ENCODE measurements at regions not wholly inside any gene's neighbourhood (a gene's known extent, or its start where the extent isn't known, plus 50 kb on each side); places are given as distances from the start of the nearest gene placed in this dataset.

GRCh38 chr13:70634893-70635292 is 526.6 kb upstream of the KLHL1 start:
- DNase-seq (ENCODE audit: low read depth): no peak

GRCh38 chr13:70630247-70630646 is 522.0 kb upstream of the KLHL1 start:
- DNase-seq (ENCODE audit: low read depth): no peak

- DNase-seq (ENCODE audit: low read depth): no peak
Observed at GRCh38 chr13:70623239-70623638, 515.0 kb upstream of the KLHL1 start.

GRCh38 chr13:70622796-70623195 is 514.5 kb upstream of the KLHL1 start:
- no peak for DNase-seq (ENCODE audit: low read depth)

DNA sequence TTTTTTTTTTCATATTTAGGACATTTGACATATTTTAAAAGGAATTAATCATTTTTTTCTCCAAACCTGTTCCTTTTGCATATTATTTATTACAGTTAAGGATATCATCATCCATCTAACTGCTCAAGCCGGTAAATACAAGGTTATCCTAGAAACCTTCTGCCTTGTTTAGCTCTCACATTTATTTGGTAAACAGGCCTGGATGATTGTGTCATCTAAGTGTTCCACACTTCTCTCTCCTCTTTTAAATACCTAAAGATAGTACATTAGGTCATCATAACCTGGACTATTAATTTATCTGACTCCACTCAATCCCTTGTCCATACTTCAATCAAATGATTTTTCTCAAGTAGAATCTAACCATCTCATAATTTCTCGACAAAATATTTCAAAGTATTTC is 511.7 kb upstream of the KLHL1 start:
- DNase-seq (ENCODE audit: low read depth): no peak

- no peak for DNase-seq (ENCODE audit: low read depth)
Observed at GRCh38 chr13:70616847-70617246, 508.6 kb upstream of the KLHL1 start.

DNA sequence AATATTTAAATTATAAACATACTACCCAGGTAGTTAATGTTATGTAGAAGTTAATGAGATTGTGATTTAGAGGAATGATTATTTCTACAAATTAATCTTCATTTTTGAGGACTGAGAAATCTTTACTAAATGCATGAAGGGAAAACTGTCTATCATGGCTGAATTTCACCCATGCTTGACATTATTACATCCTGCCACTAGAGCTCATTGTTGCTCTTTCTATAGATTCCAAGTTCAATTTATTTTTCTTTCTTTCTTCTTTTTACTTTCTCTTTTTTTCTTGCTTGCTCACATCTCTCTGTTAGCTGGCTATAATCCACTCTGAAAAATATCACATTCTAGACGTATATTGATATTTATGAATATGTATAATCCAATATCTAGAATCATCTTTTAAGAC is 505.0 kb upstream of the KLHL1 start:
- no peak for DNase-seq (ENCODE audit: low read depth)

DNA sequence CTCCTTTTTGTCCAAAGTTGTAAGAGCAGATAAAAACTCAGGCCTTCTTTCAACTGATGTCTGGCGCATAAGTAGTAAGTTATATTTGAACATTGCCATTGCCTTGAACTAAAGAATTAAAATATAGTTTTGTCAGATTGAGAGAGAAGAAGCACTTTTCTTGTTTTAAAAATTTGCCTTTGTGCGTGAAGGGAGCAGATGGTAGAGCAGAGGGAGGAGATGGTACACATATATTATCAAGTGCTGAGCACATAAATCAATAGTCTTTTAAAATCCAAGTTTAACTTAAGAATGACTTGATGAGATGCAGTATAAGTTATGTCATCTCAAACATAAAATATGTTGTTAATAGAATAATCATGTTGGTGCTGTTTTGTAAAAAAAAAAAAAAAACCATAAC is 504.6 kb upstream of the KLHL1 start:
- DNase-seq (ENCODE audit: low read depth): no peak

- DNase-seq (ENCODE audit: low read depth): no peak
Observed at GRCh38 chr13:70604448-70604847, 496.2 kb upstream of the KLHL1 start.

- no peak for DNase-seq (ENCODE audit: low read depth)
Observed at GRCh38 chr13:70593716-70594115, 485.5 kb upstream of the KLHL1 start.

GRCh38 chr13:70585109-70585508 is 476.9 kb upstream of the KLHL1 start:
- no peak for DNase-seq (ENCODE audit: low read depth)

- no peak for DNase-seq (ENCODE audit: low read depth)
Observed at GRCh38 chr13:70580825-70581224, 472.6 kb upstream of the KLHL1 start.

DNA sequence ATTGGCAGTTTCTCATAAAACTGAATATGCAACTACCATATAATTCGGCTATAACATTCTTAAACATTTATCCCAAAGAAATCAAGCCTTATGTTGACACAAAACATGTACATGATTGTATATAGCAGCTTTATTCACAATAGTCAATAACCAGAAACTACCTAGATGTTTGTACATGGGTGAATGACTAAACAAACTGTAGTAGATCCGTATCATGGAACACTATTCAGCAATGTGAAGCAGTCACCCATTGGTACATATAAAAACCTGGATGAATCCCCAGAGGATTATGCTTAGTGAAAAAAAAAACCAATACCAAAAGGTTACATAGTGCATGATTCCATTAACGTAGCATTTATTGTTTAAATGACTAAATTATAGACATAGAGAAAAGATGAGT is 471.7 kb upstream of the KLHL1 start:
- no peak for DNase-seq (ENCODE audit: low read depth)

GRCh38 chr13:70571221-70571620 is 463.0 kb upstream of the KLHL1 start:
- no peak for DNase-seq (ENCODE audit: low read depth)

GRCh38 chr13:70568571-70568970 is 460.3 kb upstream of the KLHL1 start:
- DNase-seq (ENCODE audit: low read depth): peak; percentile 4

GRCh38 chr13:70544706-70545105 is 436.5 kb upstream of the KLHL1 start:
- DNase-seq (ENCODE audit: low read depth): no peak

DNA sequence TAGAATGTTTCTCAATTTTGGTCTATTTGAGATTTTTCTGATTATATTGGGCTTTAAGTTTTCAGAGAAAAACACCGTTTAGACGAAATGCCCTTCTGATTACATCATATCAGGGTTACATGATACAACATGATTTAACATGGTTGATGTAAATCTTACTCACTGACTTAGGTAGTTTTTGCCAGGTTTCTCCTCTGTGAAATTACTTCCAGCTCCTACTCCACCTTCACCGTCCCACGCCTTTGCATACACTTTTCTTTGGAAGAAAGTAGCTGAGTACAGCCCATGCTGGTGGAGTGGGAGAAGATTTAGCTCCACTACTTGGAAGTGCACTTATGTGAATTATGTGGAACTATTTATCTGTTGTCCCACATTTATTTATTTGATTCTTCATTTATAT is 433.2 kb upstream of the KLHL1 start:
- DNase-seq (ENCODE audit: low read depth): no peak

DNA sequence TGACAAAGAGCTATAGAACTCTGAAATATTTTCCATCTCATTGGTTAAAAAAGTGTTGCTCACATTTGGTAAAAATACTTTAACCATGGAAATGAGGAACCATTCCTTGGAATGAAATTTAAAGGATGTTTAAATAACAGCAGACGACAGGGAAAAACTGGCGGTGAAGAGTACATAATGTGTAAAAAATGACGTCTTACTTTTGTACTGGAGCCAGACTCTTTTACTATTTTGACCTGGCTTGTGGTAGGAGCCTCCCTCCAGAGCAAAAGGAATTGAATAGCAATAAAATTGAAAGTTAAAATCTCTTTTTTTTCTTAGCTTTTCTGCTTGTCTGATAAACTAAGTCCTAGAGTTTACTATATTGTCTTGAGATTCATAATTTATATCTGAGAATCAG is 426.2 kb upstream of the KLHL1 start:
- DNase-seq (ENCODE audit: low read depth): no peak

DNA sequence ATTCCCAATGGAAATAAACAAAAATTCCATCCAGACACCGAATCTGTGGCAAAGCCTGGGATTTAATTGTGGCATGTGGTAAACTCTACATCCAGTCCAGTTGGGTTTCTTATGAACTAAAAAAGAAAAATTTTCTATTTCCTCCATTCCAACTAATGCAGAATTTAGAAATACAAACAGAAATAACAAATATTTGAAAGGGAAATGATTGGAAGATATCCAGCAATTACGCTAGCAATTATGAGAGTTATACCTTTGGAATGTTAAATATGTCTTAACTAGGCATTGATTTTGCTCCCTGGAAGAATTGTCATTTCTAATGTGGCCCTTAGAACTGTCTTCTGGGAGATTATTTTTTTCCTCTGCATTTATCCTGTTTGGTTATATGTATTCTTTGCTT is 421.4 kb upstream of the KLHL1 start:
- no peak for DNase-seq (ENCODE audit: low read depth)

DNA sequence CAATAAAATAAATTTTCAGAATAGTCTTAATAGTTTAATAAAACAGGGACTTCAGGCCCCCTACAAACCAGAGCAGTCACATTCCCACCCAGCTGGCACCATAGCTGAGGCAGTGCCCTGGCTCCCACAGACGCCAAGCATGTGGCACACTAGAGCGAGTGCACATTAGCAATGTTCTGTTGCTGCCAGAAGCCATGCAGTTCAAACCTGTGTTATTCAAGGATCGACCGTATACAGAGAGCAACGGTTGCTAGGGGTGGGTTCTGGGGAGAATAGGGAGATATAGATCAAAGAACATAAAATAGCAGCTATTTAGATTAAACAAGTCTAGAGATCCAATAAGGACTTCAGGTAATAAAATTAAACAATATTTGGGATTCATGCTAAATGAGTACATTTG is 419.3 kb upstream of the KLHL1 start:
- DNase-seq (ENCODE audit: low read depth): no peak

- no peak for DNase-seq (ENCODE audit: low read depth)
Observed at GRCh38 chr13:70523622-70524021, 415.4 kb upstream of the KLHL1 start.

- no peak for DNase-seq (ENCODE audit: low read depth)
Observed at GRCh38 chr13:70520275-70521036, 412.2 kb upstream of the KLHL1 start.

DNA sequence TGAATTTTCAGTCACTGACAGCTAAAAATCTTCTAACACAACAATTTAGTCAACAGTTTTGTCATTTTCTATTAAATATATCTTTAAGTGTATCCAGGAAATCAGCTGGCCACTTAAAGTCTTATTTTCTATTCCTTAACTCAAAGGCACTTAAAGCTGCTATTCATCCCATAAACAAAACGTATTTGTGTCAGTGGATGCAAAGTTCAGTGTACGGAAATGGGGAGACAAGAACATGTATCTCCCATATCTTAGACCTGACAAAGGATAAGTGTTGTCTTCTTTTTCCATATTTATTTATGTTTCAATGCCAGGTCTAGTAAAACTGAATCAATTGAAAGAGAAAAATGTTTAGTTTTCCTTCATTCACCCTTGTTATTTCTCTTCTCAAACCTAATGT is 409.8 kb upstream of the KLHL1 start:
- DNase-seq (ENCODE audit: low read depth): no peak

GRCh38 chr13:70516226-70516625 is 408.0 kb upstream of the KLHL1 start:
- DNase-seq (ENCODE audit: low read depth): no peak
